ENCODE measurements at regions not wholly inside any gene's neighbourhood (a gene's known extent, or its start where the extent isn't known, plus 50 kb on each side); places are given as distances from the start of the nearest gene placed in this dataset.
"Not testable (repeated sequence)": the region's sequence is repeated elsewhere in the genome, so short reads cannot be mapped to it uniquely, and the experiment has no call there.

DNA sequence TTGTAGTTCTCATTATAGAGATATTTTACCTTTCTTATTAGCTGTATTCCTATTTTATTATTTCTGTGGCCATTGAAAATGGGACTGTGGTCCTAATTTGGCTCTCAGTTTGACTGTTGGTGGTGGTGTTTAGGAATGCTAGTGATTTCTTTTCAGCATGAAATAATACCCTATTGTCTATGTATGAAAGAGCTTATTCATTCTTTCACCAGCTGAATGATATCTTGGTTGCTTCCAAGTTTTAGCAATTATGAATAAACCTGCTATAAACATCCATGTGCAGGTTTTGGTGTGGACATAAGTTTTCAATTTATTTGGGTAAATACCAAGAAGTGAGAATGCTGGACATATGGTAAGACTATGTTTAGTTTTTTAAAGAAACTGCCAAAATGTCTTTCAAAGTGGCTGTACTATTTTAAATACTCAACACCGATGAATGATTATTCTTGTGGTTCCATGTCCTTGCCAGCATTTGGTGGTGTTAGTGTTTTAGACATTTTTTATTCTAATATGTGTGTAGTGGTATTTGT is 501.6 kb upstream of the GYPC start:
- H3K27me3 ChIP-seq (ENCODE audit: control insufficient read depth in 4 of 4, insufficient read depth in 4 of 4, low read length in 3 of 4): no peaks in the 10 kb centered on the region
- DNase-seq (ENCODE audit: low spot score): no peak
- no peaks in the 10 kb centered on the region for H3K4me1 ChIP-seq (ENCODE audit: control insufficient read depth in 4 of 4, insufficient read depth in 4 of 4, low read length in 3 of 4)
- H3K4me3 ChIP-seq (ENCODE audit: low read depth in 1 of 3, low read length in 3 of 3): no peak overlapping the region
- TF ChIP-seq NR2F2 (IDR thresholded peaks at IDR 0.05) (no peak), HNF4G (IDR thresholded peaks at IDR 0.05) (no peak), EGR1 (IDR thresholded peaks at IDR 0.05; ENCODE audit: low read depth in 2 of 2) (no peak), HNF4A (conservative IDR thresholded peaks at IDR 0.05) (no peak), CTCF (IDR thresholded peaks at IDR 0.05; ENCODE audit: low read depth, low read length, missing input control) (no peak), SP1 (IDR thresholded peaks at IDR 0.05) (no peak), RAD21 (IDR thresholded peaks at IDR 0.05) (no peak), JUND (IDR thresholded peaks at IDR 0.05) (no peak), YY1 (IDR thresholded peaks at IDR 0.05) (no peak), TAF1 (conservative IDR thresholded peaks at IDR 0.05) (no peak)
- TF ChIP-seq, protein P1, sequence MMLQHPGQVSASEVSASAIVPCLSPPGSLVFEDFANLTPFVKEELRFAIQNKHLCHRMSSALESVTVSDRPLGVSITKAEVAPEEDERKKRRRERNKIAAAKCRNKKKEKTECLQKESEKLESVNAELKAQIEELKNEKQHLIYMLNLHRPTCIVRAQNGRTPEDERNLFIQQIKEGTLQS (IDR thresholded peaks at IDR 0.05): no peak
- H3K9ac ChIP-seq (ENCODE audit: low read depth in 1 of 2, low read length in 2 of 2): no peak overlapping the region
- WGBS: 88% methylated on average over 1 of the region's 1 CpG
- no peak overlapping the region for H3K27ac ChIP-seq (ENCODE audit: low read depth in 1 of 2, low read length in 2 of 2)
- peaks cover 0 to 2% (median 0%) of the 10 kb centered on the region in 4 donors for H3K9me3 ChIP-seq (ENCODE audit: control insufficient read depth in 4 of 4, low read length in 3 of 4)
- no peaks in the 10 kb centered on the region for H3K36me3 ChIP-seq (ENCODE audit: control insufficient read depth in 4 of 4, insufficient read depth in 3 of 4, low read depth in 1 of 4, low read length in 3 of 4)

- not testable (repeated sequence) for H3K27ac ChIP-seq (ENCODE audit: low read depth in 1 of 2, low read length in 2 of 2); H3K4me1 ChIP-seq (ENCODE audit: control insufficient read depth in 4 of 4, insufficient read depth in 4 of 4, low read length in 3 of 4); H3K27me3 ChIP-seq (ENCODE audit: control insufficient read depth in 4 of 4, insufficient read depth in 4 of 4, low read length in 3 of 4); H3K4me3 ChIP-seq (ENCODE audit: low read depth in 1 of 3, low read length in 3 of 3); H3K36me3 ChIP-seq (ENCODE audit: control insufficient read depth in 4 of 4, insufficient read depth in 3 of 4, low read depth in 1 of 4, low read length in 3 of 4); H3K9ac ChIP-seq (ENCODE audit: low read depth in 1 of 2, low read length in 2 of 2); H3K9me3 ChIP-seq (ENCODE audit: control insufficient read depth in 4 of 4, low read length in 3 of 4); DNase-seq (ENCODE audit: low spot score)
- 65% methylated on average over 4 of the region's 4 CpGs for WGBS
These were observed 495.0 kb upstream of the GYPC start for GRCh38 chr2:126160950-126161349.

- Histone ChIP-seq H3K9me3 (ENCODE audit: control insufficient read depth in 4 of 4, low read length in 3 of 4) (no peaks in the 10 kb centered on the region), H3K27me3 (ENCODE audit: control insufficient read depth in 4 of 4, insufficient read depth in 4 of 4, low read length in 3 of 4) (peaks cover 0 to 5% (median 0%) of the 10 kb centered on the region in 4 donors), H3K27ac (ENCODE audit: low read depth in 1 of 2, low read length in 2 of 2) (no peak overlapping the region), H3K9ac (ENCODE audit: low read depth in 1 of 2, low read length in 2 of 2) (no peak overlapping the region), H3K36me3 (ENCODE audit: control insufficient read depth in 4 of 4, insufficient read depth in 3 of 4, low read depth in 1 of 4, low read length in 3 of 4) (no peaks in the 10 kb centered on the region), H3K4me3 (ENCODE audit: low read depth in 1 of 3, low read length in 3 of 3) (no peak overlapping the region), H3K4me1 (ENCODE audit: control insufficient read depth in 4 of 4, insufficient read depth in 4 of 4, low read length in 3 of 4) (no peaks in the 10 kb centered on the region)
- 79% methylated on average over 6 of the region's 6 CpGs for WGBS
- no peak for DNase-seq (ENCODE audit: low spot score)
- TF ChIP-seq, protein P2, sequence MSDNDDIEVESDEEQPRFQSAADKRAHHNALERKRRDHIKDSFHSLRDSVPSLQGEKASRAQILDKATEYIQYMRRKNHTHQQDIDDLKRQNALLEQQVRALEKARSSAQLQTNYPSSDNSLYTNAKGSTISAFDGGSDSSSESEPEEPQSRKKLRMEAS (IDR thresholded peaks at IDR 0.05): no peak
- no peak for TF ChIP-seq TAF1 (conservative IDR thresholded peaks at IDR 0.05)
- TF ChIP-seq YY1 (IDR thresholded peaks at IDR 0.05): no peak
- TF ChIP-seq SP1 (IDR thresholded peaks at IDR 0.05): no peak
- no peak for TF ChIP-seq HNF4G (IDR thresholded peaks at IDR 0.05)
- no peak for TF ChIP-seq RXRA (IDR thresholded peaks at IDR 0.05)
- TF ChIP-seq HNF4A (conservative IDR thresholded peaks at IDR 0.05): no peak
- TF ChIP-seq CTCF (IDR thresholded peaks at IDR 0.05; ENCODE audit: low read depth, low read length, missing input control): no peak
These were observed 483.2 kb upstream of the GYPC start for GRCh38 chr2:126172631-126173184.
